ENCODE measurements at regions not wholly inside any gene's neighbourhood (a gene's known extent, or its start where the extent isn't known, plus 50 kb on each side); places are given as distances from the start of the nearest gene placed in this dataset.

- no peak overlapping the region for H3K27ac ChIP-seq (ENCODE audit: low read depth, low read length)
- H3K9ac ChIP-seq (ENCODE audit: low read length), result no peak overlapping the region
- no peaks in the 10 kb centered on the region for H3K79me2 ChIP-seq (ENCODE audit: insufficient read depth, low read length)
- H3K4me2 ChIP-seq (ENCODE audit: low read depth, low read length, poor library complexity, severe bottlenecking), result no peak overlapping the region
- no peak for TF ChIP-seq EZH2phosphoT487 (conservative IDR thresholded peaks at IDR 0.05; ENCODE audit: low read length)
- TF ChIP-seq, protein P1, sequence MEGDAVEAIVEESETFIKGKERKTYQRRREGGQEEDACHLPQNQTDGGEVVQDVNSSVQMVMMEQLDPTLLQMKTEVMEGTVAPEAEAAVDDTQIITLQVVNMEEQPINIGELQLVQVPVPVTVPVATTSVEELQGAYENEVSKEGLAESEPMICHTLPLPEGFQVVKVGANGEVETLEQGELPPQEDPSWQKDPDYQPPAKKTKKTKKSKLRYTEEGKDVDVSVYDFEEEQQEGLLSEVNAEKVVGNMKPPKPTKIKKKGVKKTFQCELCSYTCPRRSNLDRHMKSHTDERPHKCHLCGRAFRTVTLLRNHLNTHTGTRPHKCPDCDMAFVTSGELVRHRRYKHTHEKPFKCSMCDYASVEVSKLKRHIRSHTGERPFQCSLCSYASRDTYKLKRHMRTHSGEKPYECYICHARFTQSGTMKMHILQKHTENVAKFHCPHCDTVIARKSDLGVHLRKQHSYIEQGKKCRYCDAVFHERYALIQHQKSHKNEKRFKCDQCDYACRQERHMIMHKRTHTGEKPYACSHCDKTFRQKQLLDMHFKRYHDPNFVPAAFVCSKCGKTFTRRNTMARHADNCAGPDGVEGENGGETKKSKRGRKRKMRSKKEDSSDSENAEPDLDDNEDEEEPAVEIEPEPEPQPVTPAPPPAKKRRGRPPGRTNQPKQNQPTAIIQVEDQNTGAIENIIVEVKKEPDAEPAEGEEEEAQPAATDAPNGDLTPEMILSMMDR (IDR thresholded peaks at IDR 0.05; ENCODE audit: insufficient read depth, low read length, poor library complexity, severe bottlenecking), result no peak
- H3K4me3 ChIP-seq (ENCODE audit: insufficient read depth, low read length, poor library complexity, severe bottlenecking), result no peak overlapping the region
- no peak overlapping the region for H2AFZ ChIP-seq (ENCODE audit: low read depth, low read length, severe bottlenecking)
- no peaks in the 10 kb centered on the region for H3K27me3 ChIP-seq (ENCODE audit: low read length)
- H3K9me3 ChIP-seq (ENCODE audit: insufficient read depth, low read length), result no peaks in the 10 kb centered on the region
- no peaks in the 10 kb centered on the region for H3K36me3 ChIP-seq (ENCODE audit: low read length)
- H3K9me2 ChIP-seq (replicated peaks; ENCODE audit: insufficient read depth, low read length), result no peaks in the 10 kb centered on the region
- H3F3A ChIP-seq (ENCODE audit: insufficient read depth), result no peaks in the 10 kb centered on the region
- no peaks in the 10 kb centered on the region for H4K20me1 ChIP-seq (ENCODE audit: low read depth, low read length)
Measured at GRCh38 chr6:105785066-105785811, 300.9 kb upstream of the PRDM1 start.

GRCh38 chr6:105784179-105784578 lies 302.0 kb upstream of the PRDM1 start:
- H3K27ac ChIP-seq (ENCODE audit: low read depth, low read length), result no peak overlapping the region
- H3F3A ChIP-seq (ENCODE audit: insufficient read depth), result no peaks in the 10 kb centered on the region
- H3K4me2 ChIP-seq (ENCODE audit: low read depth, low read length, poor library complexity, severe bottlenecking), result no peak overlapping the region
- no peak for TF ChIP-seq EZH2phosphoT487 (conservative IDR thresholded peaks at IDR 0.05; ENCODE audit: low read length)
- TF ChIP-seq, protein P1 (IDR thresholded peaks at IDR 0.05; ENCODE audit: insufficient read depth, low read length, poor library complexity, severe bottlenecking), result no peak
- H3K9me3 ChIP-seq (ENCODE audit: insufficient read depth, low read length), result no peaks in the 10 kb centered on the region
- H3K79me2 ChIP-seq (ENCODE audit: insufficient read depth, low read length), result no peaks in the 10 kb centered on the region
- no peaks in the 10 kb centered on the region for H3K9me2 ChIP-seq (replicated peaks; ENCODE audit: insufficient read depth, low read length)
- H4K20me1 ChIP-seq (ENCODE audit: low read depth, low read length), result no peaks in the 10 kb centered on the region
- H3K36me3 ChIP-seq (ENCODE audit: low read length), result no peaks in the 10 kb centered on the region
- no peak overlapping the region for H3K4me3 ChIP-seq (ENCODE audit: insufficient read depth, low read length, poor library complexity, severe bottlenecking)
- H3K9ac ChIP-seq (ENCODE audit: low read length), result no peak overlapping the region
- H2AFZ ChIP-seq (ENCODE audit: low read depth, low read length, severe bottlenecking), result no peak overlapping the region
- no peaks in the 10 kb centered on the region for H3K27me3 ChIP-seq (ENCODE audit: low read length)

DNA sequence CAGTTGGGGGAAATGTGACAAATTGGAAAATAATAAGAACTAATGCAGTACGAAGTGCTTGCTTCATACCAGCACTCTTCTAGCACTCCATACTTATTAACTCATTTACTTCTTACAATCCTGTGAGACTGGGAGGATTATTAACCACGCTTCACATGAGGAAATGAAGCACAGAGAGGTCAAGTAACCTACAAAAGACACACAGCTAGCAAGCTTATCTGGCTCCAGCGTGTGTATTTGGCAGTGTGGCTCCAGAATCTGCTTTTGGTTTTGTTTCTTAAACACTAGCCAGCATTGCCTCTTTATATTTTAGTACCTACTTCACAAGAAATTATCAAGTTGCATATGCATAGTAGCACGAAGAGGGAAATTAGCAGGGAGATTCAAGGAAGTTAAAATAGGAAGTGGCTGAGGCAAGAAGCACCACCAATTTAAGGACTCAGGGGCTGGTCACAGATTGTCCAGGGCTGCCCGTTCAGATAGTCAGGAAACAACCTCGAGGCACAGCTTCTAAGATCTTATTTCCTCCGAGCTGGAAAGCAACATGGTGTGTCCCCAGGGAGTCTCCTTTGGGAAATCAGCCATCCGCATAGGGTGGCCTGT lies 302.7 kb upstream of the PRDM1 start:
- Histone ChIP-seq H3K79me2 (ENCODE audit: insufficient read depth, low read length) (no peaks in the 10 kb centered on the region), H2AFZ (ENCODE audit: low read depth, low read length, severe bottlenecking) (no peak overlapping the region)

More for the DNA sequence above, 302.7 kb upstream of the PRDM1 start:
- Histone ChIP-seq H3K36me3 (ENCODE audit: low read length) (no peaks in the 10 kb centered on the region), H3K27me3 (ENCODE audit: low read length) (no peaks in the 10 kb centered on the region), H3K9me3 (ENCODE audit: insufficient read depth, low read length) (no peaks in the 10 kb centered on the region), H3K27ac (ENCODE audit: low read depth, low read length) (no peak overlapping the region), H3K9ac (ENCODE audit: low read length) (no peak overlapping the region), H3F3A (ENCODE audit: insufficient read depth) (no peaks in the 10 kb centered on the region), H3K9me2 (replicated peaks; ENCODE audit: insufficient read depth, low read length) (no peaks in the 10 kb centered on the region), H3K4me2 (ENCODE audit: low read depth, low read length, poor library complexity, severe bottlenecking) (no peak overlapping the region), H4K20me1 (ENCODE audit: low read depth, low read length) (no peaks in the 10 kb centered on the region), H3K4me3 (ENCODE audit: insufficient read depth, low read length, poor library complexity, severe bottlenecking) (no peak overlapping the region)
- TF ChIP-seq EZH2phosphoT487 (conservative IDR thresholded peaks at IDR 0.05; ENCODE audit: low read length), result no peak
- TF ChIP-seq, protein P1 (IDR thresholded peaks at IDR 0.05; ENCODE audit: insufficient read depth, low read length, poor library complexity, severe bottlenecking), result no peak
